ENCODE measurements at regions not wholly inside any gene's neighbourhood (a gene's known extent, or its start where the extent isn't known, plus 50 kb on each side); places are given as distances from the start of the nearest gene placed in this dataset.

DNA sequence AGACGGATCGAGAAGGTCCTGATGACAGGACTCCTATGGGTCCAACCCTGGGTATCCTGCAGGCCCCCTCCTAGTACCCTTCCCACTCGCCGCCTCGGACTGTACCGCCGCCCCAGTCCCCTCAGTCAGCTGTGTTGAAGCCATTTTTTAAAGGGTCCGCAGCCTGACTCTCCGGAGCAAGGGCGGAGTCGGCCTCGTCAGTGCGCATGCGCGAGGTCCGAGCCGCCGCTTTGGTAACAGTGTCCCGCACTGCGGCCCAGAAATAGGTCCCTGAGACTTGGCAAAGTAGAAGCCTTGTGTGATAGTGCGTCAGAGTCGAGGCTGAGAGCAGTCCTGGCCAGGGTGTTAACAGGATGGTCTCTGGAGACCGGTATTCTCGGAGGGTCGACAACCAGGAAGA lies 769.0 kb upstream of the ALG10B start:
- Histone ChIP-seq H3K27me3 (ENCODE audit: insufficient read depth, low read length) (no peaks in the 10 kb centered on the region), H3K23ac (ENCODE audit: insufficient read length, low read depth, low read length) (no peak overlapping the region), H2BK5ac (ENCODE audit: insufficient read length, low read length) (no peak overlapping the region), H3T11ph (ENCODE audit: low read length) (no peak overlapping the region), H3K18ac (ENCODE audit: insufficient read length, low read depth, low read length) (no peak overlapping the region), H2BK120ac (ENCODE audit: low read depth, low read length, poor library complexity, severe bottlenecking) (no peak overlapping the region), H3K9me3 (ENCODE audit: control insufficient read depth, low read depth, low read length) (peaks cover 80% of the 10 kb centered on the region), H3K4me1 (ENCODE audit: insufficient read depth, low read length) (no peaks in the 10 kb centered on the region), H3K56ac (ENCODE audit: insufficient read length, low read depth, low read length) (no peak overlapping the region), H3K23me2 (ENCODE audit: insufficient read length, low read depth, low read length, poor library complexity, severe bottlenecking) (no peaks in the 10 kb centered on the region), H4K8ac (replicated peaks; ENCODE audit: insufficient read length, low read depth, low read length) (no peak overlapping the region), H3K79me1 (ENCODE audit: insufficient read depth, low read depth, low read length, poor library complexity, severe bottlenecking) (no peaks in the 10 kb centered on the region), H2AFZ (ENCODE audit: low read length) (no peak overlapping the region), H2BK15ac (ENCODE audit: low read depth, low read length) (no peak overlapping the region), H3K27ac (ENCODE audit: insufficient read length, low read depth, low read length) (no peak overlapping the region), H3K4me2 (ENCODE audit: insufficient read depth, insufficient read length, low read length) (no peak overlapping the region), H4K20me1 (ENCODE audit: control insufficient read depth, insufficient read depth, insufficient read length) (no peaks in the 10 kb centered on the region), H3K4ac (ENCODE audit: low read depth, low read length) (no peak overlapping the region), H2AK5ac (ENCODE audit: insufficient read length, low read length) (no peak overlapping the region), H3K79me2 (ENCODE audit: insufficient read depth, low read length) (no peaks in the 10 kb centered on the region), H3K9ac (ENCODE audit: extremely low read depth, insufficient read length, low read length) (no peak overlapping the region), H4K5ac (ENCODE audit: insufficient read length, low read depth, low read length) (no peak overlapping the region), H4K91ac (ENCODE audit: insufficient read length, low read depth, low read length) (no peak overlapping the region), H3K14ac (ENCODE audit: insufficient read depth, low read length) (no peak overlapping the region), H2BK12ac (ENCODE audit: insufficient read length, low read depth, low read length) (no peak overlapping the region), H2BK20ac (ENCODE audit: low read depth, low read length, poor library complexity, severe bottlenecking) (no peak overlapping the region)
- DNase-seq = no peak
- WGBS (ENCODE audit: extremely low coverage, insufficient read length, low lambda C conversion rate) = no CpG with 5 or more reads among the region's 25 CpGs
- H3K36me3 Mint-ChIP-seq (ENCODE audit: insufficient read depth in 1 of 3, low read depth in 3 of 3) = peaks cover 23 to 37% (median 34%) of the 10 kb centered on the region in 3 experiments
- peaks cover 93 to 98% of the 10 kb centered on the region in 2 experiments for H3K9me3 Mint-ChIP-seq
- TF ChIP-seq, protein P1, sequence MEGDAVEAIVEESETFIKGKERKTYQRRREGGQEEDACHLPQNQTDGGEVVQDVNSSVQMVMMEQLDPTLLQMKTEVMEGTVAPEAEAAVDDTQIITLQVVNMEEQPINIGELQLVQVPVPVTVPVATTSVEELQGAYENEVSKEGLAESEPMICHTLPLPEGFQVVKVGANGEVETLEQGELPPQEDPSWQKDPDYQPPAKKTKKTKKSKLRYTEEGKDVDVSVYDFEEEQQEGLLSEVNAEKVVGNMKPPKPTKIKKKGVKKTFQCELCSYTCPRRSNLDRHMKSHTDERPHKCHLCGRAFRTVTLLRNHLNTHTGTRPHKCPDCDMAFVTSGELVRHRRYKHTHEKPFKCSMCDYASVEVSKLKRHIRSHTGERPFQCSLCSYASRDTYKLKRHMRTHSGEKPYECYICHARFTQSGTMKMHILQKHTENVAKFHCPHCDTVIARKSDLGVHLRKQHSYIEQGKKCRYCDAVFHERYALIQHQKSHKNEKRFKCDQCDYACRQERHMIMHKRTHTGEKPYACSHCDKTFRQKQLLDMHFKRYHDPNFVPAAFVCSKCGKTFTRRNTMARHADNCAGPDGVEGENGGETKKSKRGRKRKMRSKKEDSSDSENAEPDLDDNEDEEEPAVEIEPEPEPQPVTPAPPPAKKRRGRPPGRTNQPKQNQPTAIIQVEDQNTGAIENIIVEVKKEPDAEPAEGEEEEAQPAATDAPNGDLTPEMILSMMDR (conservative IDR thresholded peaks at IDR 0.05) = no peak
- peaks cover 6% of the 10 kb centered on the region for H3K27me3 Mint-ChIP-seq (ENCODE audit: low read depth)
- H3K27ac Mint-ChIP-seq = no peak overlapping the region
- no peak overlapping the region for H3K4me3 Mint-ChIP-seq
- H3K4me1 Mint-ChIP-seq = no peaks in the 10 kb centered on the region

Measured in H9 (cell line).